Nephron (organoid): ENCODE measurements at regions not wholly inside any gene's neighbourhood (a gene's known extent, or its start where the extent isn't known, plus 50 kb on each side); places are given as distances from the start of the nearest gene placed in this dataset.

Source experiments
- H3K27ac Mint-ChIP-seq, 3 experiments: 2 replicates each; pipeline ENCODE4 v1.8.0; 2020; ENCODE audit warnings: mixed read lengths in 3 of 3, mild to moderate bottlenecking in 2 of 3, moderate library complexity in 1 of 3
- H3K27me3 Mint-ChIP-seq: 2 replicates; pipeline ENCODE4 v1.8.0; 2021; ENCODE audit warnings: low read depth, mild to moderate bottlenecking, moderate library complexity, mixed read lengths
- H3K36me3 Mint-ChIP-seq: 2 replicates; pipeline ENCODE4 v1.8.0; 2020; ENCODE audit warnings: low read depth, mixed read lengths
- H3K4me1 Mint-ChIP-seq: 2 replicates; pipeline ENCODE4 v1.8.0; 2020; ENCODE audit warnings: mixed read lengths
- H3K4me3 Mint-ChIP-seq, 3 experiments: 2 replicates each; pipeline ENCODE4 v1.8.0; 2020; ENCODE audit warnings: mild to moderate bottlenecking in 3 of 3, mixed read lengths in 3 of 3, moderate library complexity in 2 of 3
- H3K9me3 Mint-ChIP-seq: 2 replicates; pipeline ENCODE4 v1.8.0; 2020; ENCODE audit warnings: mixed read lengths
- TF ChIP-seq, protein P1 (sequence below), 3 experiments: fragments of 200-600 bp; sonication (generic); IDR thresholded peaks; one replicate each; pipeline ENCODE4 v1.5.0; 2021; ENCODE audit warnings: antibody characterized with exemption in 3 of 3; ENCODE audit not compliant: unreplicated experiment in 3 of 3

DNA sequence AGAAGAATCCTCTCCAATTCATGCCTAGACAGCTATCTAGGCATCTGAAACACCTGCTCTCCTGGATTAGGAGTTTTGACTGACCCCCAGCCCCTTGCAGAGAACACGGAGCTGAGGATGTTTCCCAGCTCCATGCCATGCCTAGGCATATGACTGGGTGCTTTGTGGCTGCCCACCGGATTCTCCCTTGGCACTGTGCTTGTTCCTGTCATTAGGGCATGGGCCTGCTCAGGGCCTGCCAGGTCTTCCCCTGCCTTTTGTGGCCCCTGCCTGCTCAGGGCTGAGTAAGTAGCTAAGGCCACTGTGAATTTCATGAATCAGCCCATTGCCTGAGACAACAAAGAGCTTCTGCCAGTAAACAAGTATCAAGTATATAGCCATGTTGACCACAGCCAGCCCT, 867.4 kb downstream of the TECRL start:
- H3K27me3 Mint-ChIP-seq: no peaks in the 10 kb centered on the region
- no peak overlapping the region for H3K4me3 Mint-ChIP-seq
- TF ChIP-seq, protein P1, sequence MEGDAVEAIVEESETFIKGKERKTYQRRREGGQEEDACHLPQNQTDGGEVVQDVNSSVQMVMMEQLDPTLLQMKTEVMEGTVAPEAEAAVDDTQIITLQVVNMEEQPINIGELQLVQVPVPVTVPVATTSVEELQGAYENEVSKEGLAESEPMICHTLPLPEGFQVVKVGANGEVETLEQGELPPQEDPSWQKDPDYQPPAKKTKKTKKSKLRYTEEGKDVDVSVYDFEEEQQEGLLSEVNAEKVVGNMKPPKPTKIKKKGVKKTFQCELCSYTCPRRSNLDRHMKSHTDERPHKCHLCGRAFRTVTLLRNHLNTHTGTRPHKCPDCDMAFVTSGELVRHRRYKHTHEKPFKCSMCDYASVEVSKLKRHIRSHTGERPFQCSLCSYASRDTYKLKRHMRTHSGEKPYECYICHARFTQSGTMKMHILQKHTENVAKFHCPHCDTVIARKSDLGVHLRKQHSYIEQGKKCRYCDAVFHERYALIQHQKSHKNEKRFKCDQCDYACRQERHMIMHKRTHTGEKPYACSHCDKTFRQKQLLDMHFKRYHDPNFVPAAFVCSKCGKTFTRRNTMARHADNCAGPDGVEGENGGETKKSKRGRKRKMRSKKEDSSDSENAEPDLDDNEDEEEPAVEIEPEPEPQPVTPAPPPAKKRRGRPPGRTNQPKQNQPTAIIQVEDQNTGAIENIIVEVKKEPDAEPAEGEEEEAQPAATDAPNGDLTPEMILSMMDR (IDR thresholded peaks at IDR 0.05; ENCODE audit: unreplicated experiment in 3 of 3): no peak
- H3K4me1 Mint-ChIP-seq: no peaks in the 10 kb centered on the region
- no peak overlapping the region for H3K27ac Mint-ChIP-seq
- no peaks in the 10 kb centered on the region for H3K36me3 Mint-ChIP-seq
- peaks cover 5% of the 10 kb centered on the region for H3K9me3 Mint-ChIP-seq

DNA sequence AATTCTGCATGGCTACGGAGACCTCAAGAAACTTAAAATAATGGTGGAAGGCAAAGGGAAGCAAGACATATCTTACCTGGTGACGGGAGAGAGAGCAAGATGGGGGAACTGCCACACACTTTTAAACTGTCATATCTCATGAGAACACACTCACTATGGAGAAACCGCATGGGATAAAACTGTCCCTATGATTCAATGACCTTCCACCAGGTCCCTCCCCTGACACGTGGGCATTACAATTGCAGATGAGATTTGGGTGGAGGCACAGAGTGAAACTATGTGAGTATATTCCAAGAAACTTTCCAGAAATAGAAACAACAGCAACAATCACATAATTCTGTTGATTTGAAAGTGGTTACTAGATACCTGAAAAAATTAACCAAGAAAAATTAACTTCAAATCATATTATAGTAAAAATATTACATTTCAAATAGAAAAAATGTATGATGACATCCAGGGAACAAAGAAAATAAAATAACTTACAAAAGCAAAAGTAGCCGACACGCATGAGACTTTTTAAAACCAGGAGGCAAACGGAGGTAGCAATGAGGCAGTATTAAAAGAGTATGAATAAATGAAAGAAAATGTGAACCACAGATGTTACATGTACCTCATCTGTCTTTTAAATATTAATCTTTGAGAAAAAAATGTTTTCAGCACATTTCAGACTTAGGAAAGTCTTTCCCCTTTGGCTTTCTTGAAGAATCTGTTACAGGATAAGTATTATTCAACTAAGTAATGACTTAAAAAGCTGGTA, 879.5 kb downstream of the TECRL start:
- TF ChIP-seq, protein P1 (IDR thresholded peaks at IDR 0.05; ENCODE audit: unreplicated experiment in 3 of 3): no peak
- Mint-ChIP-seq H3K27me3 (no peaks in the 10 kb centered on the region), H3K4me1 (no peaks in the 10 kb centered on the region), H3K4me3 (no peak overlapping the region), H3K36me3 (no peaks in the 10 kb centered on the region), H3K27ac (no peak overlapping the region), H3K9me3 (no peaks in the 10 kb centered on the region)

DNA sequence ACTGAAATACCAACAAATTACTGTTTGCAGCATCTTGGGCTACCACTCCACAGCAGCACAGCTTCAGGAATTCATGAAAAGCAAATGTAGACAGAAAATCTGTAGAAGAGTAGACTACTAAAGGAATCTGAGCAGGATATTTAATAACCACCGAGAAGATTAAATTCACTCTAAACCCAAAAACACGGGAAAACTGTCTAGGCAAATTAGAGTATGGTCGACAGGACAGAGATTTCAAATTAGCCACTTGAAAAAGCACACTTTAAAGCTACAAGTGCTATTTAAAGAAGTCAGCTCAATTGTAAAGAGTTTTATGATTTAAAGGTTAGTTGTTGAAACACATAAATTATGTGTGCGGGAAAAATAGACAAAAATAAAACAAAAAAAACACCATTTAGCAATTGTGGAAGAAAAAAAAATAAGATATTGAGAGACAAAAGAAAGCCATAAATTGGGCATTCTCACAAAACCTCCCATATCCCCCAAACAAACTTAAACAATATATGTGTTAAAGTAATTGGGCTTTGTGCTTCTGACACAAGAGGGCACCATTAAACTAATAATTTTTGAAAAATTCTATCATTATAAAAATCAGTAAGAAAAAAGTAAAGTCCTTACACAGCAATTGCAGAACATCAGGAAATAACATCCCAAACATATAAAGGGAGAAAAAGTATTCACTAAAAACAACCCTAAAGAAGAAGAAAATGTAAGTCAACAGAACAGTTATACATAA, 880.8 kb downstream of the TECRL start:
- no peaks in the 10 kb centered on the region for H3K27me3 Mint-ChIP-seq
- no peaks in the 10 kb centered on the region for H3K36me3 Mint-ChIP-seq
- no peaks in the 10 kb centered on the region for H3K4me1 Mint-ChIP-seq
- H3K9me3 Mint-ChIP-seq: no peaks in the 10 kb centered on the region
- H3K27ac Mint-ChIP-seq: no peak overlapping the region
- H3K4me3 Mint-ChIP-seq: no peak overlapping the region
- TF ChIP-seq, protein P1 (IDR thresholded peaks at IDR 0.05; ENCODE audit: unreplicated experiment in 3 of 3): peak; percentile 30 to 51 (median 44)

DNA sequence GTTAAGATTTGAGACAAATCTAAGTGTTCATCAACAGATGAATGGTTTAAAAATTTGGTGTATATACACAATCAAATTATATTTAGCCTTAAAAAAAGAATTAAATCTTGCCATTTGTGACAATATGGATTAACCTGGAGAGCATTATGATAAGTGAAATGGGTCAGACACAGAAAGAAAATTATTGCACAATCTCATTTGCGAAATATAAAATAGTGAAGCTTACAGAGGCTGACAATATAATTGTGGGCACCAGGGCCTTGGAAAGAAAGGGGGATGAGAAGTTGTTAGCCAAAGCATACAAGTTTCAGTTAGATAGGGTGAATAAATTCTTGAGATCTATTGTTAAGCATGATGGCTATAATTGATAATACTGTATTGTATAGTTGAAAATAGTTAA, 883.0 kb downstream of the TECRL start:
- Mint-ChIP-seq H3K9me3 (peaks cover 5% of the 10 kb centered on the region), H3K4me3 (no peak overlapping the region), H3K4me1 (no peaks in the 10 kb centered on the region), H3K27ac (no peak overlapping the region), H3K27me3 (no peaks in the 10 kb centered on the region), H3K36me3 (no peaks in the 10 kb centered on the region)
- TF ChIP-seq, protein P1 (IDR thresholded peaks at IDR 0.05; ENCODE audit: unreplicated experiment in 3 of 3): no peak

DNA sequence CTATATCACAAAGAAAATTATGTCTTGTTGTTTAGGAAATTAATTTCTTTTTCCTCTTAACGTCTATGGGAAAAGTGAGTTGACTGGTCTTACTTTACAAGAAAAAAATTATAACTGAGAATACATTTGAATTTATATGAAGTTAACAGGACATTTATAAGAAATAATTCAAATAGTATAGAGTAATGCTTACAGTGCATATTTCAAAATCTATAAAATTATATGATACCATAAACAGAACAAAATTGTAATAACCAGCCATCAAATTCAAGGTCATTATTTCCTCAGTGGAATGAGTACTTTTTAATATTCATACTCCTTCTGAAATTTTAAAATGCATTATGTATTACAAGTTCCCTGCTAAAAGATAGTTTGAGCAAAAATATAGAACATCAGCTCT, 884.5 kb downstream of the TECRL start:
- Mint-ChIP-seq H3K27me3 (no peaks in the 10 kb centered on the region), H3K4me3 (no peak overlapping the region), H3K27ac (no peak overlapping the region), H3K36me3 (no peaks in the 10 kb centered on the region), H3K4me1 (no peaks in the 10 kb centered on the region), H3K9me3 (peaks cover 8% of the 10 kb centered on the region)
- TF ChIP-seq, protein P1 (IDR thresholded peaks at IDR 0.05; ENCODE audit: unreplicated experiment in 3 of 3): no peak
